ENCODE measurements at regions not wholly inside any gene's neighbourhood (a gene's known extent, or its start where the extent isn't known, plus 50 kb on each side); places are given as distances from the start of the nearest gene placed in this dataset.
A peak's percentile ranks its signal among the peaks of the same experiment; 100 is the strongest.

- no peak for TF ChIP-seq CTCF (IDR thresholded peaks at IDR 0.05; ENCODE audit: insufficient read depth, low read length, missing control alignments)
- peak; percentile 34 for DNase-seq (ENCODE audit: low read depth, low spot score)
- no peak overlapping the region for H3K4me3 ChIP-seq (ENCODE audit: low read depth, low read length)
- POLR2A ChIA-PET: no interaction called here
- CTCF ChIA-PET: no interaction called here
These were observed 660.4 kb downstream of the SLITRK1 start for GRCh38 chr13:83221813-83222241.

- DNase-seq (ENCODE audit: low read depth, low spot score): no peak
- CTCF ChIA-PET: no interaction called here
- POLR2A ChIA-PET: no interaction called here
- H3K4me3 ChIP-seq (ENCODE audit: low read depth, low read length): no peak overlapping the region
- TF ChIP-seq CTCF (IDR thresholded peaks at IDR 0.05; ENCODE audit: insufficient read depth, low read length, missing control alignments): no peak
These were observed 661.0 kb downstream of the SLITRK1 start for GRCh38 chr13:83221256-83221655.

GRCh38 chr13:83220241-83220640, 662.0 kb downstream of the SLITRK1 start:
- TF ChIP-seq CTCF (IDR thresholded peaks at IDR 0.05; ENCODE audit: insufficient read depth, low read length, missing control alignments): no peak
- DNase-seq (ENCODE audit: low read depth, low spot score): no peak
- POLR2A ChIA-PET: no interaction called here

GRCh38 chr13:83219832-83220231, 662.4 kb downstream of the SLITRK1 start:
- no peak overlapping the region for H3K4me3 ChIP-seq (ENCODE audit: low read depth, low read length)
- TF ChIP-seq CTCF (IDR thresholded peaks at IDR 0.05; ENCODE audit: insufficient read depth, low read length, missing control alignments): no peak
- DNase-seq (ENCODE audit: low read depth, low spot score): no peak
- ChIA-PET POLR2A (no interaction called here), CTCF (no interaction called here)

More at GRCh38 chr13:83220241-83220640, 662.0 kb downstream of the SLITRK1 start:
- H3K4me3 ChIP-seq (ENCODE audit: low read depth, low read length): no peak overlapping the region
- CTCF ChIA-PET: no interaction called here

GRCh38 chr13:83216479-83217245, 665.6 kb downstream of the SLITRK1 start:
- CTCF ChIA-PET: interaction anchor here (0.6 kb wide), 1 partner anchor 1164 kb away, joined by 3 read pairs; no protein-coding TSS in a partner anchor
- no peak for TF ChIP-seq CTCF (IDR thresholded peaks at IDR 0.05; ENCODE audit: insufficient read depth, low read length, missing control alignments)
- no peak overlapping the region for H3K4me3 ChIP-seq (ENCODE audit: low read depth, low read length)
- POLR2A ChIA-PET: no interaction called here
- DNase-seq (ENCODE audit: low read depth, low spot score): no peak

GRCh38 chr13:83215627-83216026, 666.6 kb downstream of the SLITRK1 start:
- ChIA-PET CTCF (no interaction called here), POLR2A (no interaction called here)
- TF ChIP-seq CTCF (IDR thresholded peaks at IDR 0.05; ENCODE audit: insufficient read depth, low read length, missing control alignments): no peak
- peak; percentile 41 for DNase-seq (ENCODE audit: low read depth, low spot score)
- no peak overlapping the region for H3K4me3 ChIP-seq (ENCODE audit: low read depth, low read length)
